ENCODE measurements at regions not wholly inside any gene's neighbourhood (a gene's known extent, or its start where the extent isn't known, plus 50 kb on each side); places are given as distances from the start of the nearest gene placed in this dataset.

DNA sequence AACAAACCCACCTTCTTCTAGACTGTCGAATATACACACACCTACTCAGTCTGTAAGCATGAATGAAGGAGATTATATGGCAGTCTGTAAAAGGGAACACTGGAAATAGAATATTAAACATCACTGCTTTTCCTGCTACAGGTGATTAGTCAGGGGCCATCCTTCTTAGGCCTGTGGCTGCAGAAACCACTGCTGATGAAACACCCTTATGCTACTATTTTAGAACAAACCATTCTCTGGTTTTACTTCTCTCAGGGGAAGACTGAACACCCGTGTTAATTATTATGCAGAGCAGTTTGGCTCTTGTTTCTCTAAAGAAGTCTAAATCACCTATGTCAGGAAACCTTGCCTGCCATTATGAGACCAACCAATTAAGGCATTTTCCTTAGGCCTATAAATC lies 351.1 kb upstream of the KLF6 start:
- no peak for DNase-seq

- no peak for DNase-seq
These were observed 347.2 kb upstream of the KLF6 start for GRCh38 chr10:4132216-4132556.

GRCh38 chr10:4131407-4132215 lies 346.6 kb upstream of the KLF6 start:
- DNase-seq = no peak

DNA sequence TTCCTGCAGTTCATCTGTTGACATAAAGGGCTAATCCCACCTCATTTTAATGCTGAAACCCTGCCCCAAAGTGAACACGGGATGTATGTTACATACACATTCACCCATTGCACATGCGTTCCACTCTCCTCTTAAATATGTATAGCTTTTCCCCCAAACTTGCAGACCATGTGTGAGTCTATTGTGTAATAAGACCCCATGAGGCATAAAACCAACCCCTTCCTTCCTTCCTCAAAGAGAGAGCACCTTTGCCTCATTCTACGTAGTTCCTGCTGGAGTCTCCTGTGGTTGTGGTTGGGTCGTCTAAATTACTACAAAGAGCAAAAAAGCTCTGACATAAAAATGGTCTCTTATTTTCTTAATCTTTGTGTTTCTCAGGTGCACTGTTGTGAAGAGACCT lies 345.7 kb upstream of the KLF6 start:
- no peak for DNase-seq

- DNase-seq = no peak
These were observed 345.0 kb upstream of the KLF6 start for GRCh38 chr10:4129866-4130477.

- DNase-seq = peak; percentile 7
These were observed 342.7 kb upstream of the KLF6 start for GRCh38 chr10:4127518-4128315.

GRCh38 chr10:4125776-4126175 lies 340.8 kb upstream of the KLF6 start:
- no peak for DNase-seq

DNA sequence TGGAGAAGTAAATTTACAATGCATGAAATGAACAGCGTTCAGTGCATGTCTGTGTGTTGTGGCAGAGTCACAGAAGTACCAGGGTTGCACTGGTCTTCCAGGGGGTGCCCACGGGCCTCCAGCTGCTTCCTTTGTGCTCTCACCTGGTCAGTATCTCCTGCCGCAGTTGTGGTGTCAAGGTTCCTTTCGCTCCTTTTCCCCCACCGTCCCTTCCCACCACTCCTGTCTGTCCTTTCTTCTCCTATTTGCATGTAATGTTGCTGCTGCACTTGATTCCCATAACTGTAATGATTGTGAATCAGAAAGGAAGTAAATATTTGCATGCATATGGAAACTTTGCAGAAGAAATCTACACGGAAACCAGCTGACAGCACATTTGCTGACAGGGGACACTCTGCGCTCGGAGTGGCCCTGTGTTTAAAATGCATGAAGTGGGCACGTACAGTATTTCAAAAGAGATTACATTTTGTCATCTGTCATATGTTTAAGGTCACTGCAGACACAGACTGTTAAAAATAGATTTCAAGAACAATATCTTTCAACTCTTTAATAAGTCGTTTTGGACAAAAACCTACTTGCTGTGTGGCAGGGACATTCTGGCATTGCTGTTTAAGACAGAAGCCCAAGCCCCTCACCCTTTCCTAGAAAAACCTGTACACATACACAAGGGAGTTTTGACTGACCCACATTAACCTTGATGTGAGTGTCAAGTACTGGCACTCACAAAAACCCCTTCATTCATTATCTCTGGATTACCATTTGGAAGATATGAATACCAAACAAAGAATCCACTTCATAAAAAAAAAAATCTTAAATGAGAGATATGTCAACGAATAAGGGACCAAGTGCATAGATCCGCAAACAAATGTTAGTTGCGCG lies 336.7 kb upstream of the KLF6 start:
- no peak for DNase-seq

DNA sequence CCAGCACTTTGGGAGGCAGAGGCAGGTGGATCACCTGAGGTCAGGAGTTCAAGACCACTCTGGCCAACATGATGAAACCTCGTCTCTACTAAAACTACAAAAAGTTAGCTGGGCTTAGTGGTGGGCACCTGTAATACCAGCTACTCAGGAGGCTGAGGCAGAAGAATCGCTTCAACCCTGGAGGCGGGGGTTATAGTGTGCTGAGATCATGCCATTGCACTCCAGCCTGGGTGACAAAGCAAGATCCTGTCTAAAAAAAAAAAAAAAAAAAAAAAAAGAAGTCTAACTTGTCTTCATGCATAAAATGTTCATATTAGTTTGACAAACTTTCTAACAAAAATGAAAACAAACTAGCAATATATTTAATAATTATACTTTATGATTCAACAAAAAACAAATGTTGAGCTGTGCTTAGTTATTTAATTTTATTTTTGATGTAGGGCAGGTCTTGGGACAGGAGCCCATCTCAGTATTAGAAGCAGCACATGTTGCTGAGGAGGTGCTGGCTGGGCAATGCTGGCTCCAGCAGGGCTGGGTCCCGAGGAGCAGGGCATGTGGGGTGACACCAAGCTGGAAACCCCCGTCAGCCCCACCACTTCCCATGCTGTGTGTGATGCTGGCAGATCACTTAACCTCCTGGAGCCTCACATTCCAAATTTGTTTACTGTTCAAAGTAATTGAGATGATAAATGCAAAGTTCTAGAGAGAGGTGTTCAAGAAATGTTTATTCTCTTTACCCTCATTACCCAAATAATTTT lies 335.3 kb upstream of the KLF6 start:
- DNase-seq = no peak

GRCh38 chr10:4119107-4119506 lies 334.1 kb upstream of the KLF6 start:
- no peak for DNase-seq

GRCh38 chr10:4117604-4118003 lies 332.6 kb upstream of the KLF6 start:
- no peak for DNase-seq

GRCh38 chr10:4111643-4112042 lies 326.6 kb upstream of the KLF6 start:
- no peak for DNase-seq

GRCh38 chr10:4109469-4109868 lies 324.5 kb upstream of the KLF6 start:
- DNase-seq = no peak

GRCh38 chr10:4108693-4109092 lies 323.7 kb upstream of the KLF6 start:
- DNase-seq = no peak

DNA sequence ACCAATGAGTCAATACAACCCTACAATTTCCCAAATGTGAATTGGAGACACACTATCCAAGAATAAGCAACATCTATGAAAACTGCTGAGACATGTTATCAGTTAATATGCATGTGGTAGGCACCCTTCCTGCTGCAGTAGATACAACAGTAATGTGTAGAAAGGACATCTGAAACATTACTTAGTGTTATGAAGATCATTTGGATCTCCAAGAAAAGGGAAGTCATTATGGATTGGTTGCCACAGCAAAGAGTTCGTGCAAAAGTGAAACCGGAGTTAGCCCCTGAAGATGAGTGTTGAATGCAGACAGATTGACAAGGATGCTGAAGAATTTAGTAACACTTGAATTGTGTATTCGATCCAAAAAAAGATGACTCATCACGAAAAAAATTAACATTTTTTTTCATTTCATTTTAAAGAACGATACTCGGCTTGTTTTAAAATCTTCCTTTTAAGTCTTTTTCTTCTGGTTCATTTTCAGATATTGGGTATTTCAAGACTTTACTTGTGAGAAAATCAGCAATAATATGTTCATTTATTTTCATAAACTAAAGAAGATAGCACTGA lies 322.4 kb upstream of the KLF6 start:
- no peak for DNase-seq

DNA sequence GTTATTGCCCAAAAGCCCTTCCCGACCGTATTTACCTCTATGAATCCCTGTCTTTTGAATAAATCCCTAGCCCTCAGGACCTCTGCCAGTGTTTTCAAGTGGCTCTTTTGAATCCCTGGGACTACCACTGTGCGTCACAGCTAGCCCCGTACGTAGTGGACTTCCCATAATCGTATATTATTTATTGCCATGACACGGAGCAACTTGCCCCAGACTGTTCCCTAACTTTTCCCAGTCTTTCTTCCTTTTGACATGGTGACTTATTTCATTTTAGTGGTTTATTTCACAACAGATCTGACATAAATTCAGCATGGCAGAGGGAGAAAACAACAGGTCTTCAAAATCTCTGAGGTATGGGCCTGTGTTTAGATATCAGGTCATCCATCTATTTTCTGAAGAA lies 318.6 kb upstream of the KLF6 start:
- DNase-seq = no peak

DNA sequence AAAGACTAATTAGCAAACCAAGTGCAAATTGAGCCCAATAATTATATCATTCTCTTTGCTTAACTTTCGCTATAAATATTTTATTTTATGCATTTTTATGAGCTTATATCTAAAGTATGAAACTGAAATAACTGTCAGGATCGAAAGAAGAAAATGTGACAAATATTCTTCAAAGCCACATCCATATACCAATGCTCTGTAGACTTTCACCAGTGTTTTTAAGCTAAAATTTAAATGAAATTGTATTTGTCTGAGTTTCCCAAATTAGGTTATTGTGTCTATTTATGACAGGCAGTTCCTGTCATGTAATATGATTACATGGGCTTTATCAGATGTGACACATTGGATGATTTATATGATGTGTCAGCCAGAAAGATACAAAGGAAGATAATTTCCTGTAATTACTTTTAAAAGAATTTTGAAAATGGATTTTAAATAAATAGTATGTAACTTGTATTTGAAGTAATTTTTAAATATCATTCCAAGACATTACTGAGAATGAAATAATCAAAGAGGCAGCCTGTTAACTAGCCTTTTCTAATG lies 317.9 kb upstream of the KLF6 start:
- DNase-seq = no peak

DNA sequence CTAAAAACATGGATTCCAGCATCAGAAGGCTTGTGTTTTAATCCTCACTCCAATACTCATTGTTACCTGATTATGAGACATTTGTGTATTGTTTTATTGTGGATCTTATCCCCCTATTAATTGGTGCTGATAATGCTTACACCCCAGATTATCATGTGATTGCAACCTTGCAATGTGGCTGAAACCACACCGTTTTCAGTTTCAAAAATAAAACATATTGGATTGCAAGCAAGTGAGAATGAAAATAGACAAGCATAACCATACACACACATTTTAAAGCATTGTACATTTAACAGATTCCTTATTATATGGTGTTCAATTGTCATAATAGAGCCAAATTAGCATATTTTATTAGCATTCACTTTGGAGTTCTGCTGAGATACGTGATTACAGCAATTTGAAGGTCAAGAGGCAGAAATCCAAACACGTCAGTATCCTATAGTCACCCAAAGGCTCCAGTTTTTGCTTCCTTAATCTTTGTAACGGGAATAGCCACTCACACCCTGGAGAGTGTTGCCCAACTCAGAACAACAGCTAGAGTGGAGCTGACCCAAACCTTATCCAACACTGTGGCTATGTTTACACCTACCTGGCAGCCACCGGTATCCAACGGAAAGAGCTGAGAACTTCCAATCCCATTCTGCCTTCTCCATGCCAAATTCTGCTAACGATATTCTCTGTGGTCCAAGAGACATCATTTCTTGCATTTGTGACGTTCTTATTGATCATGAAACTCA lies 317.1 kb upstream of the KLF6 start:
- no peak for DNase-seq

DNA sequence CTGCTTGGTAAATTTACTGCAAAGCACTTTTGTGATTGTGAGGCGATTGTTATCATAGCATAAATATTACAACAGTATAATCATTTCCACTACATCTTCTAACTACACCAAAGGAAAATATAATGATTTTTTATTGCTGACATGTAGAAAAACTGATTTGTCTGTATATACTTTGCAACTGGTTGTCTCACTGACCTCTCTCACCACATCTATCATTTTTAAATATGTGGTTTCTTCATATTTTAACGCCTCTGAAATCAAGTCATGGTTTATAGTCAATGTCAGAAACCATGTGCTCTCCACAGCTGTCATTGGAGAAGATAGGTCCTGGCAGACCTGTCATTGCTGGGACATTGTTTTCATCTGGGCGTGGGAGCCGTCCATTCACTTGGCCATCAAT lies 315.4 kb upstream of the KLF6 start:
- DNase-seq = no peak

DNA sequence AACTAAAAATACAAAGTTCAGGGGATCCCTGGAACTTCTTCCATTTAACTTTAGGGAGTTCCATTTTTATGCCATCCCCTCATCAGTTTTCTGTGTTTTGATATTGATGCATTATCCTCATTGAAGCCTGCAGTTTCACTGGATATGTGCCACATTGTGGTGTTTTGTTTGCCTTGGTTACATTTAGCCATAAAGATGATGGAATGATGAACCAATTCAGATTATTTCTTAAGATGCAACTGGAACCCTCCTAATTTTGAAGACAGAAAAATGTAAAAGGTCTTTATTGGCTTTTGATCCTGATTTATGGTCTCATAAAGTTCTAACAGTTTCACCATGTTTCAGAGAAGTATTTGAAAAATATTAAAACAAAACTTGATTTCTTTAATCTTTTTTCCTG lies 314.2 kb upstream of the KLF6 start:
- no peak for DNase-seq

All from COR-L47 (cell line).